Testis (tissue), 2 donors: ENCODE measurements at regions not wholly inside any gene's neighbourhood (a gene's known extent, or its start where the extent isn't known, plus 50 kb on each side); places are given as distances from the start of the nearest gene placed in this dataset.

Experiments used
- POLR2A ChIP-seq: fragments of 450-650 bp; IDR thresholded peaks from one replicate; pipeline ENCODE4 v1.6.1; 2017; ENCODE audit warnings: antibody characterized with exemption, mild to moderate bottlenecking, moderate library complexity
- TF ChIP-seq, protein P1 (sequence below), 3 experiments: fragments of 450-650 bp in 2 of 3; fragments of 200-600 bp in 1 of 3; sonication (generic) in 1 of 3; IDR thresholded peaks; one replicate each; pipeline ENCODE4 v1.5.1; 2016 to 2019; ENCODE audit warnings: antibody characterized with exemption in 3 of 3, mild to moderate bottlenecking in 2 of 3, moderate library complexity in 1 of 3

DNA sequence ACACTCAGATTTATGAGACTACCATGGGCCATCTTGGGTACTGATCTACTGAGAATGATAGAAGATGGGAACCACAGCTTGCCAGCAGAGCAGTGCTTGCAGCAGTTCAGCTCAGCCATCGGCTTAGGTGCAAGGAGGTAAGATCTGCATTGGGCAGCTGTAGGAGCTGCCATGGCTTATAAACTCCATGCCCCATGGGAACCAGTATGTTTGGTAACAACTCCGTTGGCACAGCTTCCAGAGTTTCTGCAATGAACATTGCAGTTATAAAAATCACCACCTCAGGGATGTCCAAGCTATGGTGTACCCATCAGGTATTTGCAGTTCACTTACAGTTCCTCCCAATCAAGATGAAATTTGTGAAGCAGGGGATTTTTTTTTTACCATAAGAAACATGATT lies 299.1 kb upstream of the ROPN1 start:
- TF ChIP-seq, protein P1, sequence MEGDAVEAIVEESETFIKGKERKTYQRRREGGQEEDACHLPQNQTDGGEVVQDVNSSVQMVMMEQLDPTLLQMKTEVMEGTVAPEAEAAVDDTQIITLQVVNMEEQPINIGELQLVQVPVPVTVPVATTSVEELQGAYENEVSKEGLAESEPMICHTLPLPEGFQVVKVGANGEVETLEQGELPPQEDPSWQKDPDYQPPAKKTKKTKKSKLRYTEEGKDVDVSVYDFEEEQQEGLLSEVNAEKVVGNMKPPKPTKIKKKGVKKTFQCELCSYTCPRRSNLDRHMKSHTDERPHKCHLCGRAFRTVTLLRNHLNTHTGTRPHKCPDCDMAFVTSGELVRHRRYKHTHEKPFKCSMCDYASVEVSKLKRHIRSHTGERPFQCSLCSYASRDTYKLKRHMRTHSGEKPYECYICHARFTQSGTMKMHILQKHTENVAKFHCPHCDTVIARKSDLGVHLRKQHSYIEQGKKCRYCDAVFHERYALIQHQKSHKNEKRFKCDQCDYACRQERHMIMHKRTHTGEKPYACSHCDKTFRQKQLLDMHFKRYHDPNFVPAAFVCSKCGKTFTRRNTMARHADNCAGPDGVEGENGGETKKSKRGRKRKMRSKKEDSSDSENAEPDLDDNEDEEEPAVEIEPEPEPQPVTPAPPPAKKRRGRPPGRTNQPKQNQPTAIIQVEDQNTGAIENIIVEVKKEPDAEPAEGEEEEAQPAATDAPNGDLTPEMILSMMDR (IDR thresholded peaks at IDR 0.05), result no peak
- TF ChIP-seq POLR2A, result no peak
